NCI-H69 (cell line): ENCODE measurements at regions not wholly inside any gene's neighbourhood (a gene's known extent, or its start where the extent isn't known, plus 50 kb on each side); places are given as distances from the start of the nearest gene placed in this dataset.

ENCODE experiments used
- DNase-seq: peaks from one replicate; lab custom pipeline; 2025; lab: John Stamatoyannopoulos, UW

- DNase-seq: peak; percentile 19
Measured at GRCh38 chr12:84676787-84677186, 235.8 kb downstream of the SLC6A15 start.

GRCh38 chr12:84661786-84662185, 250.8 kb downstream of the SLC6A15 start:
- no peak for DNase-seq

- DNase-seq: peak; percentile 49
Measured at GRCh38 chr12:84660139-84660538, 252.5 kb downstream of the SLC6A15 start.

- DNase-seq: peak; percentile 89
Measured at GRCh38 chr12:84658877-84659276, 253.7 kb downstream of the SLC6A15 start.

GRCh38 chr12:84656705-84657104, 255.9 kb downstream of the SLC6A15 start:
- DNase-seq: peak; percentile 48

- peak; percentile 55 for DNase-seq
Measured at GRCh38 chr12:84653482-84653881, 259.1 kb downstream of the SLC6A15 start.

GRCh38 chr12:84648425-84648824, 264.2 kb downstream of the SLC6A15 start:
- no peak for DNase-seq

GRCh38 chr12:84644908-84645307, 267.7 kb downstream of the SLC6A15 start:
- DNase-seq: peak; percentile 86

- DNase-seq: peak; percentile 95
Measured at GRCh38 chr12:84643993-84644392, 268.6 kb downstream of the SLC6A15 start.

GRCh38 chr12:84641940-84642545, 270.6 kb downstream of the SLC6A15 start:
- peak; percentile 97 for DNase-seq

GRCh38 chr12:84638811-84639368, 273.7 kb downstream of the SLC6A15 start:
- DNase-seq: peak; percentile 32

GRCh38 chr12:84637926-84638325, 274.7 kb downstream of the SLC6A15 start:
- DNase-seq: peak; percentile 28

GRCh38 chr12:84636801-84637290, 275.8 kb downstream of the SLC6A15 start:
- DNase-seq: no peak

GRCh38 chr12:84634526-84634925, 278.1 kb downstream of the SLC6A15 start:
- no peak for DNase-seq

GRCh38 chr12:84632556-84632955, 280.0 kb downstream of the SLC6A15 start:
- peak; percentile 44 for DNase-seq

- no peak for DNase-seq
Measured at GRCh38 chr12:84631020-84631419, 281.6 kb downstream of the SLC6A15 start.

- DNase-seq: peak; percentile 53
Measured at GRCh38 chr12:84627593-84627992, 285.0 kb downstream of the SLC6A15 start.

GRCh38 chr12:84624601-84625000, 288.0 kb downstream of the SLC6A15 start:
- DNase-seq: peak; percentile 69

GRCh38 chr12:84619053-84619571, 293.5 kb downstream of the SLC6A15 start:
- peak; percentile 31 for DNase-seq

- no peak for DNase-seq
Measured at GRCh38 chr12:84607170-84607819, 305.3 kb downstream of the SLC6A15 start.

- DNase-seq: peak; percentile 18
Measured at GRCh38 chr12:84605983-84606382, 306.6 kb downstream of the SLC6A15 start.

- DNase-seq: no peak
Measured at GRCh38 chr12:84604551-84604950, 308.0 kb downstream of the SLC6A15 start.
